Lower leg skin (tissue), 3 donors: ENCODE measurements at regions not wholly inside any gene's neighbourhood (a gene's known extent, or its start where the extent isn't known, plus 50 kb on each side); places are given as distances from the start of the nearest gene placed in this dataset.

Experiments used
- CTCF ChIP-seq, 3 donors: fragments of 450-650 bp; IDR thresholded peaks; one replicate each; pipeline ENCODE4 v1.5.1; 2016; ENCODE audit warnings: antibody characterized with exemption in 3 of 3, mild to moderate bottlenecking in 3 of 3, moderate library complexity in 2 of 3
- POLR2A ChIP-seq, 2 donors: fragments of 450-650 bp; IDR thresholded peaks; one replicate each; pipeline ENCODE4 v1.6.1; 2016 to 2017; ENCODE audit warnings: antibody characterized with exemption in 2 of 2, mild to moderate bottlenecking in 1 of 2, moderate library complexity in 1 of 2

GRCh38 chr10:61279400-61279799 lies 173.8 kb downstream of the TMEM26 start:
- TF ChIP-seq CTCF (IDR thresholded peaks at IDR 0.05): no peak
- no peak for TF ChIP-seq POLR2A (IDR thresholded peaks at IDR 0.05)
